HUDEP-2 (cell line): ENCODE measurements at regions not wholly inside any gene's neighbourhood (a gene's known extent, or its start where the extent isn't known, plus 50 kb on each side); places are given as distances from the start of the nearest gene placed in this dataset.

Source experiments
- DNase-seq, 76 experiments: peaks; one replicate each; lab custom pipeline; 2025; ENCODE audit not compliant: unreplicated experiment in 76 of 76; lab: John Stamatoyannopoulos, UW

DNA sequence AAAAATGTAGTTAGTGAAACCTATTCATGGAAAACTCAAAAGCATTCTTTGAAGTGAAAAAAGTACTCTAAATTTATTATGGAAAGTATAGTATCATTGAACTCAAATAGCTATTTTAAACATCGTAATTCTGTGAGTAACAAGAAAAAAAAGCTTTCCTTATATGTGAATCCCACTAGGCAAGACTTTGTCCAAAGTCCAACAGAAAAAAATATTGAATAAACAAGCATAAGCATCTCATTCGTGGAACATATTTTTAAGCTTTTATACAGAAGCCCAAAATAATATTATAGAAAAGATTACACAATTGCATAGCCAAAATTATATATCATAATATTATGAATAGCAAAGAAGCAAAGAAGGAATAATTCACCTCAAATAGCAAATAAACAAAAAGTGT is 79.4 kb upstream of the IFNE start:
- no peak for DNase-seq

DNA sequence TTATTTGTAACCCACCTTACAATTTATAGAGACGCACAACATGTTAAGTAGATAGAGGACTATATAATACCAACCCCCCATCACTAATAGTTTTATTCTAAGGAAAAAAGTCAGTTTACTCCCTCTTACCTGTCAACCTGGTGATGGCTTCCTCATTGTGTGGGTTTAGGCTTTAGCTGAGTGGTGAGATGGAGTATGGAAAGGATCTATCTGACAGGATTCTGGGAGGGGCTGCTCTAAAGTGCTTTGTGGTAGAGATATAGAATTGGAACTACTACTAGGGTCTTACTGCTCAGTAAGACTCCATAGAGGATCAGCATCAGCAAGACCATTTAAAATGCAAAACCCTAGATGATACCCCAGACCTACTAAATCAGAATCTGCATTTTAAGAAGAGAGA is 82.1 kb upstream of the IFNE start:
- DNase-seq: no peak

GRCh38 chr9:21565155-21565554 is 83.0 kb upstream of the IFNE start:
- DNase-seq: no peak

GRCh38 chr9:21567926-21568325 is 85.8 kb upstream of the IFNE start:
- no peak for DNase-seq

DNA sequence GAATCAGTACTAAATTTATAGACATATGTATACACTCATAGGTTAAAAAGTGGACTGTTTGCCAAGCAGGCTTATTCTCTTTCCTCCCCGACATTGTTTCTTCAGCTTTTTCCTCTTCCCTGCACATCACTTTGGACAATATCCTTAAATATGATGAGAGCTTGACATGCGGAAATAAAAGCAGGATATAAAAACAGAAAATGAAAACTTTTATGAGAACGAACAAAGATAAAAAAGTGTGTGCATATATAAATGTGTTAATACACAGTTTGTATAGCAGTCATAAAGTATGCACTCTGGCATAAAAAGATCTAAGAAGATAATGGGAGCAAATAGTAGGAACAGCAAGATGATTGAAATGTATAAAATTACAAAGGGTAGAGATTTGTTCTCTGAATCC is 86.4 kb upstream of the IFNE start:
- DNase-seq: no peak

DNA sequence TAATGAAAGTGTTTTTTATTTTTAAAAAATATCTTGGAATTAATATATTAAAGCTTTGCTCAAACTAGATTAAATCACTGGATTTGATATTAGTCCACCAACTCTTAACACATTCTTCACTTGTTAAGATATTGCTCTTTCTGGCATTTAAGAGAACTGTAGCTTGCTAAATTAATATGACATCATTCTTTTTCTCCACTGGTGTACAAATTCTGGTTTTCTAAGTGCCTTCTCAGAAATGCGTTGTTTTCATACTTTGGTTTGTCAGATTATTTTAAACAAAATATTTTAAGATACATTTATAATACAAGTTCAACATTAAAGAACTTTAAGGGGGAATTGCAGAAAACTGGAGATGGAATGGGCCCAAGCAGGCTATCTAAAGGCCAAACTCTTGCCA is 87.6 kb upstream of the IFNE start:
- no peak for DNase-seq

GRCh38 chr9:21570643-21571275 is 88.6 kb upstream of the IFNE start:
- no peak for DNase-seq

- no peak for DNase-seq
Measured at GRCh38 chr9:21574261-21574660, 92.1 kb upstream of the IFNE start.

- no peak for DNase-seq
Measured at GRCh38 chr9:21576331-21577189, 94.4 kb upstream of the IFNE start.

DNA sequence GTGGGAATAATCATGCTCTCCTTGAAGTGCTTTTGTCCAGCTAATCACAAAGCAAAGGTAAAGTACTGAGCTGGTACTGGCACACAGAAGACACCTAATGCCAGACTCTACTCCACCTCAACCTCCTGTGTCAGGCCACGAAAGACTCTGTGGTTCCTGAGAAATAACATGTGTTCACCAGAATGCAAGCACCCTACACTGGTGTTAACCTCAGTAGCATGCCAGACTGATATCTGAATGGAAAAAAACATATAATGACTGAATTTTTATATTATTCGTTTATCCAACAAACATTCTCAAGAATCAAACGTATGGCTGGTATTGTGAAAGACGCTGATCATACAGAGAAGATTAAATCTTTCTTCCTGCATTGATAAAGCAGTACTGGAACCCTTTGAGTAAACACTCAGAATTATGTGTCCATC is 97.1 kb upstream of the IFNE start:
- DNase-seq: no peak

- DNase-seq: no peak
Measured at GRCh38 chr9:21579743-21580142, 97.6 kb upstream of the IFNE start.

GRCh38 chr9:21580636-21581378 is 98.7 kb upstream of the IFNE start:
- DNase-seq: no peak

DNA sequence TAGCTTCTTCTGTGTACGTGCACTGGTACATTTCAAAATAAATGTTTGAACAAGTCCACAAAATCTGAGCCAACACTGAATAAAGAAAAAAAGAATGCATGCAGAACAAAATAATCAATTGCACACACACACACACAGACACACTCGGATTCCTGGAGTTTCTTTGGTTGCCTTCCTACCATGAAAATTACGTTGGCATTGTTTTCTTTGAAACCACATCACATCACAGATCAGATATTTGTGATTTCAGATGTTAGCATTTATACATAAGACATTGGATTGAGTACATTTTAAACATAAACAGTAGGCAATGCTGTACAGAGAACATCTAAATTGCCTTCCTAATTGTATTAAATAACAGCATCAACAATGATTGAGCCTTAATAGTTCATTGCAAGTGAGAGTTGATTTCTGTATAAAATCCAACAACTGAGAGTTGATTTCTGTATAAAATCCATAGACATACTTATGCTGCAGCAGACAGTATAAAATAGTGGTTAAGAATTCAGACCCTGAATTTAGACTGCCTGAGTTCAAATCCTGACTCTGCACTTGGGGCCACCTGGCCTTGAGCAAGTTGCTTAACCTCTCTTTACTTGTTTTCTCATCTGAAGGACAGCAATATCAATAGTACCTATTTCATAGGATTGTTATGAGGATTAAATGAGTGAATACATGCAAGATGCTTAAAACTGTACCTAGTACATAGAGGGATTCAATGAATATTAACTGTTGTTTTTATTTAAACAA is 101.7 kb upstream of the IFNE start:
- no peak for DNase-seq

- DNase-seq: no peak
Measured at GRCh38 chr9:21584890-21585289, 102.8 kb upstream of the IFNE start.

DNA sequence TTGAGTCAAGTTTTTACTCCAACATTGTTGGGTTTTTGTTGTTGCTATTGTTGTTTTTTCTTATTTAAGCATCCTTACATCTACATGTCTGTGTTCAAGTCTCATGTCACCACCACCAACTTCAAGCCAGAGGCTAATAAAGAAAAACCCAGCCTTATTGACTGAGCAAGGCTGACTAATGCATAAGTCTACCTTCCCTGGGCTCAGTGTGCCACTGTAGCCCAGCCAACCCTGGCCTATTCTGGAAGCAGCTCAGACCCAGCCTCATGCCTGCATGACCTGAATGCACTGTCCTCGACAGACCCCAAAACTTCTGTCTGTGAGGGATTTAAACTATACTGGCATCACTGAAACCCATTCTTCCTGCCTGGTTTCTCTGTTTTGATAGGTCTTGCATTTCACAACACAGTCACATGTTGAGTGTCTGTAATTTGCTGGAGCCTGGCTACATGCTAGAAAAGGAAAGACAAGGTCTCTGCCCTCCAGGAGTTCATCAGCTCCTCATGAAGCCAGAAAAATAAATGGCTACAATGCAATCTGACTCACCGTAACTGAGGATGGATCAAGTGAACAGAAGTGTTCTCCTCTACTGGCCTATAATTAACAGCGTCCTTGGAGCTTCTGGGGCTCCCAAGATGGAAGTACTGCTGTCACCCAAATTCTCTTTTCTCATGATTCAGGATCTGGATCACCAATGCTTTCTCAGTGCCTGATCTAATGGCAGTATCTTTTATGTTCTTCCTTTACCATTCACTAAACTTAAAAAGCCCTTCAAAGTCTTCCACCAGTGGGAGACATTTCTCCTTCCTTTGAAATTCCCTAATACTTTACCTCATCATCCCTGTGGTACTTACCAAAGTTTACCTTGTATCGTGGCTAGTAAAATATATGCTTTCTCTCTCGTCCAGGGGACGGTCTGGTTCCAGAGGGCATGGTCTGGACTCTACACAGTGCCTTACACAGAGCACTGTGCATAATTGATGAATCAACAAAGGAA is 103.9 kb upstream of the IFNE start:
- no peak for DNase-seq

GRCh38 chr9:21589344-21590056 is 107.4 kb upstream of the IFNE start:
- DNase-seq: no peak

- no peak for DNase-seq
Measured at GRCh38 chr9:21590058-21590996, 108.2 kb upstream of the IFNE start.
